Lung microvascular endothelial cell (primary cell): ENCODE measurements at regions not wholly inside any gene's neighbourhood (a gene's known extent, or its start where the extent isn't known, plus 50 kb on each side); places are given as distances from the start of the nearest gene placed in this dataset.
"Not testable (repeated sequence)": the region's sequence is repeated elsewhere in the genome, so short reads cannot be mapped to it uniquely, and the experiment has no call there.

Experiments used
- DNase-seq, 2 donors: peaks; one replicate each; pipeline versions ENCODE4 v3.0.0 to v3.0.0-alpha.2; 2010; ENCODE audit warnings: low read depth in 2 of 2

DNA sequence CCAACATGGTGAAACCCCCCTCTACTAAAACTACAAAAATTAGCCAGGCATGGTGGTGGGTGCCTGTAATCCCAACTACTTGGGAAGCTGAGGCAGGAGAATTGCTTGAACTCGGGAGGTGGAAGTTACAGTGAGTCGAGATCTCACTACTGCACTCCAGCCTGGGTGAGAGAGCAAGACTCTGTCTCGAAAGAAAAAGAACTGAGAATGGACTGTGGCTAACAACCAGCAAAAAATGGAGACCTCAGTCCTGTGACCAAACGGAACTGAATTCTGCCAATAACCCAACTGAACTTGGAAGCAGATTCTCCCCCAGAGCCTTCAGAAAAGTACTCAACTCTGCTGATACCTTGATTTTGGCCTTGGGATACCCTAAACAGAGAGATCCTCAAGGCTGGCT lies 604.5 kb downstream of the DOK5 start:
- DNase-seq: no peak

DNA sequence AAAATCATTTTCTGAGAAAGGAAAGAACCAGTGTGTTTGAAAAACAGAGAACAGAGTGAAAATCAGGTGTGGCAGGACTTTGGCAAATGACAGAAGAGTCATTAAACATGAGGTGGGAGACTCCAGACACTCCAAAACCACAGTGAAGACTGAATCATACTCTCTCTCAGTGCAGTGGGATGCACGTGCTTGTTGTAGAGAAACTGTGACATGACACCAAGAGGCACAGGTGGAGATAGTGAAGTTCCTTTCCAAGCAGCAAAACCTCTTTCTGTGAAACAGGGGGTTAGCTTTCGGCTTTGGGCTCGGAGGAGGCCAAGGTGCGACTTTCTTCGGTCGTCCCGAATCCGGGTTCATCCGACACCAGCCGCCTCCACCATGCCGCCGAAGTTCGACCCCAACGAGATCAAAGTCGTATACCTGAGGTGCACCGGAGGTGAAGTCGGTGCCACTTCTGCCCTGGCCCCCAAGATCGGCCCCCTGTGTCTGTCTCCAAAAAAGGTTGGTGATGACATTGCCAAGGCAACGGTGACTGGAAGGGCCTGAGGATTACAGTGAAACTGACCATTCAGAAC lies 599.0 kb downstream of the DOK5 start:
- DNase-seq: not testable (repeated sequence)

DNA sequence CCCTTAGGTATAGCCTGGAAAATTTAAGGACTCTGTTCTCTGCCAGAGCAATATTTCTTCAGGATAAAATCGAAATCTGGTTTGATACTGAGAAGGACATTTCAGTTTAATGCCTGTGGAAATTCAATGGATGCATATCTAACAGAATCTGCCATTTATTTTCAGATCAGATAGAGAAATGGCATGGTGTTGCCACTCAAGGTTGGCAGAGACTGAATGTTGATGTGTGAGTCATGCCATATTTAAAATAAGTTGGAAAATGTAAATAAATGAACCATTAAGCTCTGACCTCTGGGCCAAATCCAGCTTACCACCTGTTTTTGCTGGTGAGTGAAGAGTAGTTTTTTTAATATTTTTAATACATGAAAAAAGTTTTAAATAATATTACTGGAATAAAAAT lies 594.6 kb downstream of the DOK5 start:
- no peak for DNase-seq

DNA sequence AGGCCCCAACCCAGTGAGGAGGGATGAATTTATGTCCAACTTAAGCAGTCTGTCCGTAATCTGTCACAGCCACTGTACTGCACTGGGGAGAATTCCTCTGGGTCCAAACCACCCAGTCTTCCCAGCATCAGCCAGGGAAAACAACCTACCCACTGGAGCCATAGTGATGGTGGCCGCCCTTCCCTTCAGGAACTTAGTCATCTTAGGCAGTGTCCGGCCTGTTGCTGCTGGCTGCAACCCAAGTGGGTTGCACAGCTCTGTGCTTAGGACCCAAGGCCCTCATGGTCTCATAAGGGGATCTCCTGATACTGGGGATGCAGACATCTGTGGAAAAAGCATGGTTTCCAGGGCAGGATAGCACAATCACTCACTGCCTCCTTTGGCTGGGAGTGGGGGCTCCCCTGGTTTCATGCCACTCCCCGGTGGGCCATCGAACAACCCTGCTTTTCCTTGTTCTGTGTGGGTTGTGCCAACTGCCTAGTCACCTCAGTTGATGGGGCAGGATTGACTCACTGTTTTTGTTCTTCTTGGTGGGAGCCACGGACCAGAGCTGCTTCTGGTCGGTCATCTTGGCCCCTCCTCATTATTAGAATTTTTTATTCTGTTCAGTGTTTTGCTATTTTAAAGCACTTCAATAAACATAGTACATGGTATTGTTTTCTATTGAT lies 591.9 kb downstream of the DOK5 start:
- DNase-seq: peak; percentile 67 to 96

DNA sequence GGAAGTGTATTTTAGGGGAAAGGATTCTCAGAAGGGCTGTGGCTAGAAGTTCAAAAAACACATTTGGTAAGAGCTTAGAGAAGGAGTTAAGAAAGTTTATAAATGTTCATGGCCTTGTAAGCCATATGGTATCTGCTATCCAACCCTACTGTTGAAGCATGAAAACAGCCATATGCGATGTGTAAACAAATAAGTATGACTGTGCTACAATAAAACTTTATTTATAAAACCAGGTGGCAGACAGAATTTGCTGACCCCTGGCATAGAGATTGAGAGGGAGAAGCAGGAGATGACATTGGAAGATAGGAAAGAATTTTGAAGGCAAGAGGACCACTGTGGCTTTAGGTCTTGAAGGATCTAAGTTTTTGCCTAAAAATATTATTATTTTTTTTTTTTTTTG lies 583.5 kb downstream of the DOK5 start:
- DNase-seq: no peak

DNA sequence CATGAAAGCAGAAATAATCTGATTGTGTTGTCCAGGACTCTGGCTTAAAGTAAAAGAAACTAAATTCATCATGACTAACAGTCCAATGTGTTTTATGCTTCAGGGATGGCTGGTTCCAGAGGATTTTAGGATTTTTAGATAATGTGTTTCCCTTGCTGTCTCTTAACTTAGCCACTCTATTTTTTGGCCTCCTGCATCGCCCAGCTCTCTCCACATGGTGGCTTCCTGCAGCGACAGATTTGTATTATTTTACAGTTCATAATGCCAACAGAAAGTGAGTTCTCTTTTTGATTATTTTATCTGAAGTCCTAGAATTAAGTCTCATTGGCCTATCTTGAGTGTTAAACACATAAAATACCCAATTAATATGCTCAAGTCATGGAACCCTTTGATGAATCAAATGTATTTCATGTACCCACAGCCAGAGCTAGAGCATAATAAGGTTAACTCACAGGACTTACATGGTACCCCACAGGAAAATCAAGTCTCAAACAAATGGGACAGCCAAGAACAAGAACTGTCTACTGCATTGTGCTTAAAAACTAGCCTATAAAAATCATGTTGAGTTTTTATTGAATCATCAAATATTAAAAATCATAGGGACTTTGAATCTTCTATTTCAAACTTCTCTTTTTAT lies 582.5 kb downstream of the DOK5 start:
- peak; percentile 27 to 39 for DNase-seq

DNA sequence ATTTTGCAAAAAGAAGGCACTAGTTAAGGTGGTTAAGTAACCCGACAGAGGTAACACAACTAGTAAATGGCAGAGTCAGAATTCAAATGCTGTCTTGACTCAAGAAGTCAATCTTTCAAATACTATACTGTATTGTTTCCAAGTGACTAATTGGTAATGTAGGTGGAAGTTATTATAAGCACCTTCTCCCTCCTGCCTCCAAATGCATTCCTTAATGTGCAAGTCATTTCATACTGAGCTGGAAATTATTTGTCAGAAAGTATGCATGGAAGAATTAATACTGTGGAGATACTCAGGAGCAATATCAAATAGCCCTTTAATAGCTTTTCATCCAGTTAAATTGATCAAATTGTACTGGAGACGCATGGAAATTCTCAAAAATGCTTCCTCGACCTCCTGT lies 579.1 kb downstream of the DOK5 start:
- no peak for DNase-seq

DNA sequence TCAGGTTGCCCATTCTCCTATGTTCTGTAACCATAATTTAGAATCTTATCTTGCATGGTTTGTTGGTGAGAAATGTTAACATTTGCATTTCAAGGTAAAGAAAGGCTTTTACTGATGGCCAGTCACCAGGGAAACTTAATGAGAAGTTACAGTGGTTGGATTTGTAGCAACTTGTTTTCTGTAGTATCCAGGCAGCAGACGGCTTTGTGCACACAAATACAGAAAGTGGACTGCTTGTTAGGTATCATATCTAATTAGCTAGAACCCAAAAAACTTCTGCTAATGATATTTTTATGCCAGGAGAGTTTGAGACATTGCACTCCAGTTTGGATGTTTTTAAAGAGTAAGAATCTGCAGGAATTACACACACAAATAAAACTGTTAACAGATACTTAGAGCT lies 578.0 kb downstream of the DOK5 start:
- no peak for DNase-seq

DNA sequence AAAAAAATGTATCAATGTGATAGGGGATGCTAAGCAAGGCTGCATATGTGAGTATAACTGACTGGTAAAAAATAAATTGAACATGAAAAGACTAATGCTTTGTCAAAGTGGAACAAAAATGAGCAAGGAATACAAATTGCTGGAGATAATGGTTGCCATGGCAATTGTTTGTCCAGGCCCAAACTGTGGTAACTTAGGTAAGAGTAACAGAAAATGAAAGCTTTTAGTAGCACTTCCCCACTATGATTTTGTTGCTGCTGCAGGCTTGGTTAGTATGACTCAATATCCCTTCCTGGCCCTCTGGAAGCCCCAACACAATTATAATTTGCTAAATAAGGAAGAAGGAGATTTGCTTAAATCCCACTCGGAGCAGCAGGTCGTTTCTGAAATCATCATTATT lies 577.1 kb downstream of the DOK5 start:
- peak in 1 of 2 donors; percentile 36 for DNase-seq

DNA sequence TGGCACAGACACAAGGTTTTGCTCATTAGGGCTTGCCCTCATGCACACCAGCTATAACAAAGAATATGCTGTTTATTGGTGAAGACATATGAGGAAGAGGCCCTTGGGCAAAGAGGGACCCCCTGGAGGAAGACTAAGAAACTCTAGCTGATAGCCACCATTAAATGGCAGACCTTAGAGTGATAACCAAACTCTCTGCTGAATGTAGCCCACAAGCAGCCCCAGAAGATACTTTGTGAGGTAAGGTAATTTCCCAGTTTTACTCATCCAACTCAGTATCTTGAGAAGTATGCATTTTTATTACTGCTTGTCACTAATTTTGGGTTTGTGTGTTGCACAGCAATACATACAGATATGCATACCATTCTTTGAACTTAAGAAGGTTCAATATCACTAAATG lies 563.3 kb downstream of the DOK5 start:
- DNase-seq: no peak

DNA sequence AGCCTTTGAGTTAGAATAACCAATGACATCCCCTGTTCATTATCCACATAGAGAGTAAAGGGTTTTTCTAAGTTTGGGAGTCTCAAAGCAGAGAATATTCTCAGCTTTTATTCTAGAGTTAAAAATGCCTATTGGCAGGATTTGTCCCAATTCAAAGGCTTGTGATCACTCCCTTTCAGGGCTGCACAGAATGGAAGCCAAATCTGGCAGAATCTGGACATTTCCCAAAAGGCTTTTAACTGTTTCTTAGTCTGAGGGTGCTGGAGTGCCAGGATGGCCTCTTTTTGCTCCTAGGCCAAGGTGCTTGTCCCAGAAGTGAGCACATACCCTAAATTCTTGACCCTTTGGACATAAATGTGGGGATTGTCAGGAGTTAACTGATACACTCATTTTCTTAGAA lies 556.6 kb downstream of the DOK5 start:
- DNase-seq: no peak

DNA sequence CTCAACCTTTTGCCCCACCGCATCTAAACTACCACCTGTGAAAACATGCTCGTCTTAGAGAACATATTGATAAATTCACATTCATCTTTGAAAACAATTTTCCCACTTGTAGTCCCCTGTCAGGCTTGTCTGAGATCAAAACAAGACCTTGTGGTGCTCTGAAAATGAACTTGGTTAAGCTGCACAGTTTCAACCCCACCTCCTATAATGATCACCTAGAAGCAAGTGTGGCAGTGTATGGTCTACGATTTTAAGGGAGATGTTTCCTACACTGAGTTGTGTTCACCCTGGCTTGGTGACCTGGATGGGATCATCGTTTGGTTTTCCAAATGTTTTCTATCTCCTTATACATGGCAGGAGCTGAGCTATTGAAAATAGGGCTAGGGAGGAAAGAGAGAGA lies 539.4 kb downstream of the DOK5 start:
- no peak for DNase-seq

DNA sequence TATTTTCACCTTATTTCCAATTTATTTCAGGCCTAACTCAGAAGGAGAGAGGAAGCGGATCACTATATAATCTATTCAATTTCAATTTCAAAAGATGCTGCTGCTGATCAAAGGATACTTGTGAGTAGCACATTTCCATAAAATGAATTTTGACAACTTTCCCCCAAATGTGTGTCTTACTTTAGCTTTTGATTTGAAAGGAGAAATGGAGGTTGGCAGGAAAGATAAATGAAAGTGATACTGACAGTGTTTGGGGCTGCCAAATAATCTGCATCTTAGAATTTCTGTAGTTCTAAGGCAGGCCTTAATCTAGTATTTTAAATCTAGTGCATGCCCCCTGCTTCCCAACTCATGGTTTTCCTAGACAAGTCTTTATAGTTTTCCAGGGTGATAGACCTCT lies 535.4 kb downstream of the DOK5 start:
- DNase-seq: no peak

DNA sequence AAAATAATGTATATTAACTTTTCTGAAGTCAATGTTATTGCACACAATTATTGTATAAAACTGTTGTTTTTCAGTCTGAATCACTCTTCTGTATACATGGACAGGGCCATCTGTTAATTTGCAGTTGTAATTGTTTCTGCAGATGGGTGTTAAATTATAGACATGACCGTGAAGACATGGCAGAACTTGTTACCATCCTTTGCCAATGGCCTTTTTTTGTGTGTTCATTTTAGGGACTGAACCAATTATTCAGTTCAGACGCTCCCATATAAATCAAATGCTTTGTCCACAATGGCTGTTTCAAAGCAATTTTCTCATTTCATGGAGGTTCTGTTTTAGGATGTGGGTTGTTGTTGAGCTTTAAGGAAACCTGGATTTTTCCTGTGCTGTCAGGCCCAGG lies 533.7 kb downstream of the DOK5 start:
- DNase-seq: no peak

DNA sequence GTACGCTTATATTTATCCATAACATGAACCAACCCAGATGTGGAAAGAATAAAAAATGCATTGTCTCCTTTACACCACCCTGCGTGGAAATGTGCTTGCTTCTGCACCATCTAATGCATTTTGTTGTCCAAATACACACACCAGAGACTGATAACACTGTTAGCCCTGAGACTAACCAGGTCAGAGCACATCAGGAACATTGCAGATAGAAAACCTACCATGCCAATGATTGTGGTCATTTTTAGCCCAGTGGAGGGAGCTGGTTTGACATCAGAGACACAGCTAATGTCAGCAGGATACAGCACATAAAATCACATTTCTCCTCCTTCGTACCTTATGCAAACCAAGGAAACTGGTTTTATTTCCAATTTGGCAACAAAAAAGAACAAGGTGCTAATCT lies 528.7 kb downstream of the DOK5 start:
- DNase-seq: no peak

DNA sequence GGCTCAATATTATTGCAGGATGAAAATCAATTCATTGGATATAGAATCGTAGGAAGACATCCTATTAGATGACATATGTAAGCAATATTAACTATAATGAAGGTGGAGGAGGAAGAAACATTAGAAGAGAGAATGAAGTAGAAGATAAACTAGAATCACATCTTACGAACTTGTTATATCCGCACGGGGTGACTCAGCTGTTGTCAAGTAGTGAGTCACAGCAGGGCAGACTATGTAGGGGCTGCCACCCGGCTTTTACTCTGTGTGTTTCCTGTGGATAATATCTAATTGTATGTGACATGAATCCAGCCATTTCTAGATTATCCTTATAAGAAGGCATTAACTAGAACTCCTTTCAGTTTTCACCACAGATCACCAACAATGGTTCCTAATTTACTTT lies 520.2 kb downstream of the DOK5 start:
- peak; percentile 11 to 55 for DNase-seq

DNA sequence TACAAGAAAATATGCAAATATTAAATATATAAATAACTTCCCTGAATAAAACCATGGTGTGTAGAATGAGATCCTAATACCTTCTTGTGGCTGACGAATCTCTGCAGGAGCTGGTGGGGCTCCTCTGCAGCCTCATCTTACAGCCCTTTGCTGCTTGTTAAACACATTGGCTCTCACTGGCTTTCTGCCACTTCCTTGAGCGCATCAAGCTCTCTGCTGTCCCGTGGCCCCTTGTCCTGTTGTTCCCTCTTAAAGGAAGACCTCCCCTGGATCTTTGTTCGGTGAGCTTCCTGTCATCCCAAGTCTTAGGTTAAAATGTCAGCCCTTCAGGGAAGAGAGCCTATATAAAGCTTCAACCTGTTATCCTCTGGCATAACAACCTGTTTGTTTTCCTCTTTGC lies 519.6 kb downstream of the DOK5 start:
- DNase-seq: peak in 1 of 2 donors; percentile 22

DNA sequence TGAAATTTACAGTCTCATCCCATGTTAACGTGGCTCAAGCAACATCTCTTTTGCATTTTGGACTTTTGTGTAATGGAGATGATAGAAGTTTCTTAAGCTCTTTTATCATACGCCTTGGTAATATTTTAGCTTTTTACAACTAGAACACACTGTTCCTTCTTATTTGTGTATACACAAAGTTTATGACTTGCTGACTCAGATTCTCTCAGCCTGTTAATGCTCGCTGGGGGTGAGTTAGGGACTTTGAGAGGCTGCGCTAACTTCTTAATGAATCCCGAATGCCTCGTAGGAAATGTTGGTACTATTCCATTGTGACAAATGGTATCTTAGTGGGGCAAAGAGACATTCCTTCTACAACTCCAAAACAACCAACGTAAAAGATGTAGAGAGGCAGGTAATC lies 509.7 kb downstream of the DOK5 start:
- DNase-seq: no peak

DNA sequence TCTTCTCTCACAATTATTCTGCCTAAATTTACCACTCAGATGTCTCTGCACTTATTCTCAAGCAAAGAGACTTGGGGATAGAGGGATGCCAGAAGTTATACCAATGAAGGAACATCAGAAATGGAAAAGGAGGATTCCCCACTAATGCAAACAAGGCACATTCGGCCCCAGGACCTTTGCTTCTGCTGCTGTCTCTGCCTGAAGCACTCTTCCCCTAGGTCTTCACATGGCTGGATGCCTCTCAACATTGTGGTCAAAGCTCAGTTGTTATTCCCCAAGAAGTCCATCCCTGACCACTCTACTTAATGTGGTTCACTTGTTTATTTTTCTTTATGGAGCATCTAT lies 508.7 kb downstream of the DOK5 start:
- DNase-seq: no peak

DNA sequence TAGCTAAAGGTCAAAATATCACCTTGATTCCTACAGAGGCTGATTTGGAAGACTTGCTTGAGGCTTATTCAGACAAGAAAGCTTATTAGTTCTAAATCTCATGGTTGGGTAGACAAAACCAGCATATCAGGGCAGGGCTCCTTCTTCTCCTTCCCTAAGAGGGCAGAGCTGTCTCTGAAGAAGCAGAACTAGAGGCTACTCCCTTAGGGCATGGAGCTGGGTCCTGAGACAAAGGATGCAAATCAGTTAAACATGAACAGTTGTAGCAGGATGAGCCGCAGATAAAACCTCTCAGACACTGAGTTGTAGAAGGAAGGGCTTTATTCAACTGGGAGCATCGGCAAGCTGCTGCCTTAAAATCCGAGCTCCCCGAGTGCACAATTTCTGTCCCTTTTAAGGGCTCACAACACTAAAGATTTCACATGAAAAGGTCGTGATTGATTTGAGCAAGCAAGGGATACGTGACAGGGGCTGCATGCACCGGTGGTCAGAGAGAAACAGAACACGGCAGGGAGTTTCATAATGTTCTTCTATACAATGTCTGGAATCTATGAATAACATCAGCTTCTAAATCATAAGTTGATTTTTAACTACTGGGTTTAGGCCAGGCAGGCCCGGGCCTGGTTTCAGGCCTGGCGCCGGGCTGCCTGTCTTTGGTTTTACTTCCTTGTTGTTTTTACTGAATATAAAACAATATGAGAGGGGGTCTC lies 508.2 kb downstream of the DOK5 start:
- not testable (repeated sequence) for DNase-seq

DNA sequence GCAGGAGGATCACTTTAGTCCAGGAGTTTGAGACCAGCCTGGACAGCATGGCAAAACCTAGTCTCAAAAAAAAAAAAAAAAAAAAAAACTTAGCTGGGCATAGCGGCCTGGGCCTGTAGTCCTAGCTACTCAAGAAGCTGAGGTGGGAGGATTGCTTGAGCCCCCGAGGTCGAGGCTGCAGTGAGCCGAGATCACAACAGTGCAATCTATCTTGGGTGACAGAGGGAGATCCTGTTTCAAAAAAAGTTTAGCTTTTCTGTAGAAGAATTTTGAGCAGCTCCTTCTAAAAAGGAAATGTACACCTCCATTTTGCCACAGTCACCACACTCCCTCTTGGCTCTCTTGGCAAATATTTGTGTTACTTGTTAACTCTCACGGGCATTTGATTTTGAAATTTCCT lies 505.8 kb downstream of the DOK5 start:
- no peak for DNase-seq

DNA sequence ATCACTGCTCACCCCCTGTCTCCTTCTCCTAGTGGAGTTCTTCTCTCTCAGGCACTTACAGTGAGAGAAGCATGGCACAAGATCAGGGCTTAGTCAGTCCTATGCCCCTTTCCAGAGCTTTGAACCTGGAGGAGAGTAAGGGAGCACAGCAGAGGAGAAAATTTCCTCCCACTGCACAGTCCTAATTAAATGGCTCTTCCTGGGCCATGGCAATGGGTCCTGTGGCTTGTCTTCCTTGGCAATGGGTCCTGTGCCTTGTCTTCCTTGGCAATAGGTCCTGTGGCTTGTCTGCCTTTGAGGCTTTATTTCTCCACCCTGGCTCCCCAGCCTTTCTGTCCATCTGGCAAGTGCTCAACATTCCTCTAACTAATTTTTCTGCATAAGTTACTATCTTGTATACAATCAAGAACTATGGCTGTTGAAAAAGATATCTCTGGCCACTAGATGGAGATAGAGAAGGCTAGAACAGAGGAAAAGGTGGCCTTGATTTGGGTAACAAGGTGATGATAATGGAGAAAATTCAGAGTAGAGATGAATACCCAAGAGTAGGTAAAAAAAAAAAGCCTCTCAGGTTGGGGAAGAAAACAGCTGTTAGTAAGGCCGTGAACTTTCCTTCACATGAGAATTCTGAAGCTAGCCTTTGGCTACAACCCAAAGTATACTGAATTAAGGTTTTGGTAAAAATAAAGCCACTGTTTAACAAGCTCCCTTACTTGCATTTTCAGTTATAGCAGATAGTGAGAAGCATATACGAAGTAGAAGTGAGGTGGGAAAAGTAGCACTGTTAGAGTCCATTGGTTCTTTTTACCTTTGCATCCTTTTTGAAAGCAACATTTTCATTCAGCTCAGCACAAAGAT lies 504.9 kb downstream of the DOK5 start:
- DNase-seq: peak; percentile 15 to 16
